ENCODE measurements at regions not wholly inside any gene's neighbourhood (a gene's known extent, or its start where the extent isn't known, plus 50 kb on each side); places are given as distances from the start of the nearest gene placed in this dataset.
"Not testable (repeated sequence)": the region's sequence is repeated elsewhere in the genome, so short reads cannot be mapped to it uniquely, and the experiment has no call there.

DNA sequence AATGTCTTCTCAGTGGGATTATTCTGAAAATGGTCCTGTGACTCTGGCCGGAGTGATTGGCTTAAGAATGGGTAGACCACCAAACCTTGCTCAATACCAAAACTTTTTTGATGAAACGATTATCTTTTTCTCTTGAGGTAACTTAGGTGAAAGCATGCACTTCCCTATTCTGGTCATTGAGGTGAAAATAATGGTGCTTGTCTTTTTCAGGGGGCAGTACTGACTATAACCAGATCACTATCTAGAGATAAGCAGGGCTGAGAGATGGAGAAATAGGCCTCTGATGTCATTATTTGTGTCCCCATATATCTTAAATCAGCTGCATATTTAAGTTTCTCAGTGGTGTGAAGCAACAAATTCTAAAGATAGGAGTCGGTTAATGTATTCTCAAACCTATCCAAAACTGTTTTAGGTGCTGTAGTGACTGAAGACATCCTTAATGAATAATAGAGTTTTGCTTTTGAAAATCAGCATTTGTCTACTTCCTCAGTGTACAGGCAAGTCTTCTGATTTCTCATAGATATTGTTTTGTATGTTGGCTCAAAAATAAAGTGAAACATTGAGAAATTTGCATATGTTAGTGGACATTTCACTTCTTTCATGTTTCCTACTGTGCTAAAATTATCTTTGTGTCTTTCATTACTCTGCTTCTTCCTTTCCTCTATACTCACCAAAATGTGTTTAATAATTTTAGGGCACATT is 735.3 kb upstream of the ADGRL4 start:
- FAIRE-seq, result no peak
- no peak for DNase-seq (ENCODE audit: insufficient read length, low spot score)
- no peak for TF ChIP-seq POLR2A (IDR thresholded peaks at IDR 0.05; ENCODE audit: low read depth, low read length)

DNA sequence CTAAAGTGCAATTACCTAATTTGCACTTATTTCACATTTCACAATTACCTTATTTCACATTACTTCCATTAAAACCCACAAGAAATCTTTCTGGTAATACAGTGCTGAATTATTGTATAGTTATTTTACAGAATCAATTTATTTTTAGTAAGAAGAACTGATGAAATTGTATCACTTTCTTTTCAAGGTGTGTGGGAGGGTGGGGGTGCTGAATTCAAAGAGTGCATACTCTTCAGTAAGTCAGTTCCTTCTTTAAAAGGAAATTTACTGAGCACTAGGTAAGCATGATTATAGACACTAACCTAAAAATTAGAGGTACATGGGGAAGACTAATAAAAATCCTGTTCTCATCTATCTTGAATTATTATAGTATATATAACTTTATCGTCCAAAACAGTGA is 731.6 kb upstream of the ADGRL4 start:
- no peak for TF ChIP-seq POLR2A (IDR thresholded peaks at IDR 0.05; ENCODE audit: low read depth, low read length)
- no peak for FAIRE-seq
- no peak for DNase-seq (ENCODE audit: insufficient read length, low spot score)

DNA sequence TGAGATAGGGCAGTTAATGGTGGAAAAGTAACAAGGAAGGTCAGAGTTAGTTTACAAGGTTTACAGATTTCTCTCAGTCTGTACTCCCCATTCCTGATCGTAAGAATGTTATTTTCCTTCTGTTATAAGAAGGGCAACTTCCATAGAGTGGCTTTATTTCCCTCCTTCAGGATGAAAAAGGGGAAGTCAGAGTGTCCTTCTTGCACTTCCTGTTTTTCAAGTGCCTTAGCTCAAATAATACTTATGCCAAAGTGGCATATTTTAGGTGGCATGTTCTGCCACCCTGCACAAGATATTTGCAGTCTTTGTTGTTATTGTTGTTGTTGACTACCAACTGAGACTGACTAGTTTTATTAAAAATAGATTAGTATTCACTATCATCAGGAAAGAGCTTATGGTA is 730.7 kb upstream of the ADGRL4 start:
- no peak for FAIRE-seq
- DNase-seq (ENCODE audit: insufficient read length, low spot score), result no peak
- no peak for TF ChIP-seq POLR2A (IDR thresholded peaks at IDR 0.05; ENCODE audit: low read depth, low read length)

DNA sequence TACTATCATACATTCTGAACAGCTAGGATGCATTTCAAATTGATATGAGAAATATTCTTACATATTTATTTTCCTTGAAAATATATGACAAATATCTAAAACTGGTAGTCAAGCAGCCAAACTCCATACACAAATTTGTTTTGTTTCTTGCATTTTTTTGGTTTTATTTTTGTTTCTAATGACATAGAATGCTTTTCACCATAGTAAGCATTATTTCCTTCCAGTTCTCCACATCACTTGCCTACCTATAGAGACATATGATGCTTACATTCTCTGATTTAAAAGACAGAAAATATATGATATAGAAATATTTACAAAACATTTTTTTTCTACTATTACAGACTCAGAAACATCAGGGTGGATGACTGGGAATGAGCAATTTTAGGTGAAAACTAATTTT is 726.4 kb upstream of the ADGRL4 start:
- FAIRE-seq (no peak), DNase-seq (ENCODE audit: insufficient read length, low spot score) (no peak)
- TF ChIP-seq POLR2A (IDR thresholded peaks at IDR 0.05; ENCODE audit: low read depth, low read length), result no peak

DNA sequence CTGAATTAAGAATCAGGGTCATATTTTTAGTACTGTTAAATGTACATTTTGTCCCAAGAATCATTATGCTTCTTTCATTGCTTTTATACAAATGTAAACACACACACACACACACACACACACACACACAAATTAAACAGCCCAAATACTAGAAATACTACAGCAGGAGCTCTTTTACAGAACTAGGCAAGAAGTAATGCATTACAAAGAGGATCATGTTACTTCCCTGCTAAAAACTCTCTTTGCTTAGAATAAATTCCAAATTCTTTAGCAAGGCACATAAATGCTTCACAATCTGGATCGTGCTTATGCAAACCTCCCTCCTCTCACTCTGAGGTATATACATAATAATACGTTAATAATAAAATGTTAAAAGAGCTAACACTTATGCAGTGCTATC is 720.4 kb upstream of the ADGRL4 start:
- TF ChIP-seq POLR2A (IDR thresholded peaks at IDR 0.05; ENCODE audit: low read depth, low read length), result no peak
- DNase-seq (ENCODE audit: insufficient read length, low spot score) (no peak), FAIRE-seq (no peak)

DNA sequence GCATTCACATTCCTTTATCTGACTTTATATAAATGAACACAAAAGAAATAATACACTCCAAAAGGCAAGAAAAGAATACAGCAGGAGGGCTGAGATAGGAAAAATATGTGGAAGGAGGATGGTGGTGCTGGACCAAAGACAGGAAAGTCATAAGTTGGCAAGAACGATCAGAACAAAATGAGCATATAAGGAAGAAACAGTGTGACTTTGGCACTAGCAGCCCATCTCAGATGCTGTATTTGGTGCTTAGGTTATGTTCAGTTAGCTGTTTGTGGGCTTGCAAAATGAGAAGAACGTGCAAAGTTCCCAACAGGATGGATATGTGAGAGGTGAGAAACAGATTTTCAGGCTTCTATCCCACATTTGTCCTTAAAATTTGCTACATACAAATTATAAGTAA is 719.8 kb upstream of the ADGRL4 start:
- no peak for TF ChIP-seq POLR2A (IDR thresholded peaks at IDR 0.05; ENCODE audit: low read depth, low read length)
- DNase-seq (ENCODE audit: insufficient read length, low spot score), result no peak

DNA sequence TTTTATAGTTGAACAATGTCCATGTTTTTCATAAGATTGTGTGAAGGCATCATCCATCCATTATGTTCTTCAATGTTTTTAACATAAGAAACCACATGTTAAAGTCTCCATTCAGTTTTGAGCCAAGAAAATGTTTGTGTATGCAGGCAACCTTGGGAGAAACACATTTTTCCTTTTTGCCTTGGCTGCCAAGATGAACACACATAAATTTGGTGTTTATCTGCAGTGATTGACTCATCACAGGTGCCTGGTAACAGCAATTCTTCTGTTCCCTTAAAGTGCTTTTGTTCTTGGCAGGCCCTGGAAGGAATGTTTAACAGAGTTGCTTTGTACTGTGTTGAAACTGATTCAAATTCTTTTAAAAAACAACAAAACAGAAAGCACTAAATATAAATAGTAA is 709.9 kb upstream of the ADGRL4 start:
- no peak for TF ChIP-seq POLR2A (IDR thresholded peaks at IDR 0.05; ENCODE audit: low read depth, low read length)
- FAIRE-seq, result peak; percentile 62
- DNase-seq (ENCODE audit: insufficient read length, low spot score), result no peak

More for the DNA sequence above, 719.8 kb upstream of the ADGRL4 start:
- no peak for FAIRE-seq

DNA sequence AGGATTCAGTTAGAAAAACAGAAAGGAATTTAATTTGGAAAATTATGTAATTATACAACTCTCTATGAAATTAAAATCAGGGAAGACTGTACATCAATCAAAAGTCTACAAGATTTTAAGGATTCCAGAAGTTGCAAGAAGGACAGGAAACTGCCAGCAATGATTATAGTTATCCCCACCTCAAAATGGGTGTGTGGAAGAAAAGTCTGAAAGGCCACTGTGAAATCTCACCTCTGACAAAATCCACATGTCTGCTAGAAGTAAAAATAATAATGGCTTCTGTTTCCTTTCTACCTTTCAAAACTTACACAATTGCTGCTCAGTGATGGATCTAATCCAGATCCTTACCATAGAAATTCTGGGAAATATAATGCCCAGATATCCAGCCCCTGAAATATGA is 708.1 kb upstream of the ADGRL4 start:
- DNase-seq (ENCODE audit: insufficient read length, low spot score) (no peak), FAIRE-seq (no peak)
- no peak for TF ChIP-seq POLR2A (IDR thresholded peaks at IDR 0.05; ENCODE audit: low read depth, low read length)

DNA sequence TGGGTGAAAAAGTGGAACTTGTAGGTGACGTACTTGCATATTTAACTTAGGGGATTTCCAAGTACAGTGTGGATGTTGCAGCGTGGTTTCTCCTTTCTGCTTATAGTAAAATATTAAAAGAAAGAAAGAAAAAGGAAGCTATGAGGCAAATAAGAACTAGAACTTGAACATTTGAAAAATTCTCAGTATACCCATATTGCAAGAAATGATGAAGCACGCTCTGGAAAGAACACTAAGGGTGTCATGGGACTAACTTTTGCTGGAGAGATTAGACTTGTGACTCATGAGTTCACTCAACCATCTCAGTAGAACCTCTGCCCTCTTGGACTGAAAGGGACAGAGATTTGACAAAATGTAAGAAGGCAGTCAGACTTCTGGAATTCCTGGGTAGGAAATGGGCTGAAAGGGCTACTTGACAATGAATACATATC is 704.5 kb upstream of the ADGRL4 start:
- FAIRE-seq, result no peak
- no peak for DNase-seq (ENCODE audit: insufficient read length, low spot score)
- TF ChIP-seq POLR2A (IDR thresholded peaks at IDR 0.05; ENCODE audit: low read depth, low read length), result no peak

DNA sequence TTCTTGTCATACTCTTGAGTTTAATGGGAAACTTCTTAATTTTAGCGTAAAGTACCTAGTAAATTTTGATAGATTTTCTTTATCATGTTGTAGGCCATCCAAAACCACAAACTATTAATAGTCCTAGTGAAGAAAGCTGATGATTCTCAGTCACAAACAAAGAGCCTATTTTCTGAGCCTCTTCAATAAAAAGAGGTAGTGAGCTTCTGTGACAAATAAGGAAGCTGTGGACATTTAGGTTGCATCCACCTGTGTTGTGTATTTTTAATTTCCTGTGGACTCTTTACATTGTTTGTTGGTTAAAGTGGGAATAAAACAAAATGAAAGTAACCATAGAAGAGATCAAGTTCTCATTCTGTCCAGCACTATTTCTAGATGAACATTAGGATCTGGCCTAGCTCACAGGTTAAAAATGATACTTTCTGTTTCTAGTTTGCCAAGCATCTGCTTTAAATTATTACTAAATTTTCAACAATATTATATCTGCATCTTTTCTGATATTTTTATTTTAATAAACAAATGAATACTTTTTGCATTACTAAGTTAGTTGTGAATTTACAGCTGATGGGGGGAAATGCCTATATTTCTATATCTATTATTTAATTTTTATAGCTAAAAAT is 702.2 kb upstream of the ADGRL4 start:
- FAIRE-seq, result no peak
- TF ChIP-seq POLR2A (IDR thresholded peaks at IDR 0.05; ENCODE audit: low read depth, low read length), result no peak
- no peak for DNase-seq (ENCODE audit: insufficient read length, low spot score)

DNA sequence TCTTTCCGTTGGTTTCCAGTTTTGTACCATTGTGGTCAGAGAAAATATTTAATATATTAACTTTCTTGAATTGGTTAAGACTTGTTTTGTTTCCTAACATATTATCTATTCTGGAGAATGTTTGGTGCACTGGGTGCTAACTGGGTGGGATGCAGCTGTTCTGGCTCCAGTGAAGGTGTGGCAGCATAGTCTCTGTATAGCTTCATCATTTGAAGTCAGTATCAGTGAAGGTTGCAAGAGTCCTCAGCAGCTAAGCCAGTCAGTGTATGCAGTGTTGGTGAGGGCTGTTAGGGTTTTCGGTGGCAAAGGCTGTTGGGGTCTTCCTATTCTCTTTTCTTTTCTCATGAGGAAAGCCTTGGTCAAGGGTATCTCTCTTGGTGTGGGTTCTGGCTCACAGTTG is 698.7 kb upstream of the ADGRL4 start:
- DNase-seq (ENCODE audit: insufficient read length, low spot score) (no peak), FAIRE-seq (no peak)
- TF ChIP-seq POLR2A (IDR thresholded peaks at IDR 0.05; ENCODE audit: low read depth, low read length), result no peak

DNA sequence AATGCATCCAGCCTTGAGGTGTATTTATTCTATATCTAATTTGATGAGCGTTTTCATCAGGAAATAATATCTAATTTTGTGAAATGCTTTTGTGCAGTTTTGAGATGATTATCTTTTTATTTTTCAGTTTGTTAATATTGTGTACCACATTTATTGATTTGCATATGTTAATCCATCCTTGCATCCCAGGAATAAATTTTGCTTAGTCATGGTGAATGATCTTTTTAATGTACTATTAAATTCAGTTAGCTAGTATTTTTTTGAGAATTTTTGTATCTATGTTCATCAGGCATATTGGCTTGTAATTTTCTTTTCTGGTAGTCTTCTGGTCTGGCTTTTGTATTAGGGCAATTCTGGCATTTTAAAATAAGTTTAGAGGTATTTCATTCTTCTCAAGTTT is 697.5 kb upstream of the ADGRL4 start:
- no peak for FAIRE-seq
- DNase-seq (ENCODE audit: insufficient read length, low spot score), result no peak

DNA sequence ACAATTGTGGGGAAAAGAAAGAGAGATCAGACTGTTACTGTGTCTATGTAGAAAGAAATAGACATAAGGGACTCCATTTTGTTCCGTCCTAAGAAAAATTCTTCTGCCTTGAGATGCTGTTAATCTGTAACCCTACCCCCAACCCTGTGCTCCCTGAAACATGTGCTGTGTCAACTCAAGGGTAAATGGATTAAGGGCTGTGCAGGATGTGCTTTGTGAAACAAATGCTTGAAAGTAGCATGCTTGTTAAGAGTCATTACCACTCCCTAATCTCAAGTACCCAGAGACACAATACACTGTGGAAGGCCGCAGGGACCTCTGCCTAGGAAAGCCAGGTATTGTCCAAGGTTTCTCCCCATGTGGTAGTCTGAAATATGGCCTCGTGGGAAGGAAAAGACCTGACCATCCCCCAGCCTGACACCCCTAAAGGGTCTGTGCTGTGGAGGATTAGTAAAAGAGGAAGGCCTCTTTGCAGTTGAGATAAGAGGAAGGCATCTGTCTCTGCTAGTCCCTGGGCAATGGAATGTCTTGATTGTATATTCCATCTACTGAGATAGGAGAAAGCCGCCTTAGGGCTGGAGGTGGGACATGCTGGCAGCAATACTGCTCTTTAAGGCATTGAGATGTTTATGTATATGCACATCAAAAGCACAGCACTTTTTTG is 695.9 kb upstream of the ADGRL4 start:
- not testable (repeated sequence) for DNase-seq (ENCODE audit: insufficient read length, low spot score); FAIRE-seq

More for the DNA sequence above, 697.5 kb upstream of the ADGRL4 start:
- no peak for TF ChIP-seq POLR2A (IDR thresholded peaks at IDR 0.05; ENCODE audit: low read depth, low read length)

DNA sequence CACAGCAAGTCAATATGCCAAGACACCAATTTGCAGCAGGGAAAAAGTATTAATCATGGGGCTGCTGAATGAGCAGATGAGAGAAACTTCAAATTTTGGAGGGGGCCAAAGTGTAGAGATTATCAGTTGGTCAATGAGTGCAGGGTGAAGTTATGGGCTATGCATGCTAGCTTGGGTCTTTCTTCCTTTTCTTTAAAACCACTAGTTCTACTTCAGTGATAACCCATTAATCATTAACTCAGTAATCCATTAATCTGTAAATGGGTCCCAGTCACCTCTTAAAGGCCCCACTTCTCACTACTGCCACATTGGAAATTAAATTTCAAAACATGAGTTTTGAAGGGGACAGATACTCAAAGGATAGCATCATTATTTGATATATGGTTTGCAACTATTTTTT is 688.6 kb upstream of the ADGRL4 start:
- no peak for DNase-seq (ENCODE audit: insufficient read length, low spot score)
- FAIRE-seq, result no peak
- no peak for TF ChIP-seq POLR2A (IDR thresholded peaks at IDR 0.05; ENCODE audit: low read depth, low read length)

DNA sequence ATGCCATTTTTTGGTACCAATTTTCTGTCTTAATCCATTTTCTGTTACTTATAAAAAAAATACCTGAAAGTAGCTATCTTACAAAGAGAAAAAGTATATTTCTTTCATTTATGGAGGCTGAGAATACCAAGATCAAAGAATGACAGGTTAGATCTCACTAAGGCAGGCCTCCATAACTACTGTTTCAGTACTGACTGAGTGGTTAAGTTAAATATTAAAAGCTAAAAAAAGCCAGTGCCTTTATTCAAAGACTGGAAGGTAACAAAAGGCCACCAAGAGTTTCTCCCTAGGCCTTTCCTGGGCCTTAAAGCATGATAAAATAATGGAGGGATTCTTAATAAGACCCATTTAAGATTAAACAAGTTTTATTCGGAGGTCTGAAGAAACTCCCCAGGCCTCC is 687.7 kb upstream of the ADGRL4 start:
- no peak for TF ChIP-seq POLR2A (IDR thresholded peaks at IDR 0.05; ENCODE audit: low read depth, low read length)
- FAIRE-seq (no peak), DNase-seq (ENCODE audit: insufficient read length, low spot score) (no peak)
